NOMO-1 treated with DMSO at 0.1 percent for 48 hours (cell line): ENCODE measurements at regions not wholly inside any gene's neighbourhood (a gene's known extent, or its start where the extent isn't known, plus 50 kb on each side); places are given as distances from the start of the nearest gene placed in this dataset.
A peak's percentile ranks its signal among the peaks of the same experiment; 100 is the strongest.
"Not testable (repeated sequence)": the region's sequence is repeated elsewhere in the genome, so short reads cannot be mapped to it uniquely, and the experiment has no call there.

ENCODE experiments used
- DNase-seq: peaks from one replicate; lab custom pipeline; 2025; ENCODE audit not compliant: unreplicated experiment; lab: John Stamatoyannopoulos, UW

GRCh38 chr1:149695066-149695465 is 87.4 kb upstream of the FCGR1A start:
- not testable (repeated sequence) for DNase-seq

GRCh38 chr1:149700220-149700619 is 82.3 kb upstream of the FCGR1A start:
- DNase-seq = not testable (repeated sequence)

GRCh38 chr1:149700677-149701567 is 81.6 kb upstream of the FCGR1A start:
- not testable (repeated sequence) for DNase-seq

- peak; percentile 29 for DNase-seq
Measured at GRCh38 chr1:149708192-149708853, 74.2 kb upstream of the FCGR1A start.

- DNase-seq = not testable (repeated sequence)
Measured at GRCh38 chr1:149711651-149712050, 70.8 kb upstream of the FCGR1A start.

GRCh38 chr1:149712154-149712927 is 70.2 kb upstream of the FCGR1A start:
- not testable (repeated sequence) for DNase-seq

GRCh38 chr1:149713513-149713912 is 69.0 kb upstream of the FCGR1A start:
- DNase-seq = not testable (repeated sequence)

GRCh38 chr1:149713952-149714351 is 68.5 kb upstream of the FCGR1A start:
- DNase-seq = not testable (repeated sequence)

GRCh38 chr1:149724618-149725302 is 57.7 kb upstream of the FCGR1A start:
- DNase-seq = not testable (repeated sequence)

- DNase-seq = not testable (repeated sequence)
Measured at GRCh38 chr1:149726688-149727087, 55.8 kb upstream of the FCGR1A start.

- not testable (repeated sequence) for DNase-seq
Measured at GRCh38 chr1:149728598-149728997, 53.9 kb upstream of the FCGR1A start.
